T-helper 9 cell (primary cell): ENCODE measurements at regions not wholly inside any gene's neighbourhood (a gene's known extent, or its start where the extent isn't known, plus 50 kb on each side); places are given as distances from the start of the nearest gene placed in this dataset.

Source experiments
- DNase-seq: peaks from one replicate; pipeline ENCODE4 v3.0.0-alpha.2; 2020

GRCh38 chr1:5492846-5493245 lies 499.4 kb downstream of the NPHP4 start:
- DNase-seq = no peak

GRCh38 chr1:5491207-5491904 lies 500.9 kb downstream of the NPHP4 start:
- no peak for DNase-seq

GRCh38 chr1:5490635-5491034 lies 501.6 kb downstream of the NPHP4 start:
- DNase-seq = no peak

- no peak for DNase-seq
These were observed 503.8 kb downstream of the NPHP4 start for GRCh38 chr1:5488448-5488847.

- DNase-seq = no peak
These were observed 506.1 kb downstream of the NPHP4 start for GRCh38 chr1:5485968-5486696.

DNA sequence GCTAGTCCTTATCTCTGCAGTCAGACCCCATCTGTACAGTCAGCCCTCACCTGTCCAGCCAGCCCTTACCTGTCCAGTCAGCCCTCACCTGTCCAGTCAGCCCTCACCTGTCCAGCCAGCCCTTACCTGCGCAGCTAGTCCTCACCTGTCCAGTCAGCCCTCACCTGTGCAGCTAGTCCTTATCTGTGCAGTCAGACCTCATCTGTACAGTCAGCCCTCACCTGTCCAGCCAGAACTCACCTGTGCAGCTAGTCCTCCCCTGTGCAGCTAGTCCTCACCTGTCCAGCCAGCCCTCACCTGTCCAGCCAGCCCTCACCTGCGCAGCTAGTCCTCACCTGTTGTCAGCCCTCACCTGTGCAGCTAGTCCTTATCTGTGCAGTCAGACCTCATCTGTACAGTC lies 506.8 kb downstream of the NPHP4 start:
- no peak for DNase-seq

DNA sequence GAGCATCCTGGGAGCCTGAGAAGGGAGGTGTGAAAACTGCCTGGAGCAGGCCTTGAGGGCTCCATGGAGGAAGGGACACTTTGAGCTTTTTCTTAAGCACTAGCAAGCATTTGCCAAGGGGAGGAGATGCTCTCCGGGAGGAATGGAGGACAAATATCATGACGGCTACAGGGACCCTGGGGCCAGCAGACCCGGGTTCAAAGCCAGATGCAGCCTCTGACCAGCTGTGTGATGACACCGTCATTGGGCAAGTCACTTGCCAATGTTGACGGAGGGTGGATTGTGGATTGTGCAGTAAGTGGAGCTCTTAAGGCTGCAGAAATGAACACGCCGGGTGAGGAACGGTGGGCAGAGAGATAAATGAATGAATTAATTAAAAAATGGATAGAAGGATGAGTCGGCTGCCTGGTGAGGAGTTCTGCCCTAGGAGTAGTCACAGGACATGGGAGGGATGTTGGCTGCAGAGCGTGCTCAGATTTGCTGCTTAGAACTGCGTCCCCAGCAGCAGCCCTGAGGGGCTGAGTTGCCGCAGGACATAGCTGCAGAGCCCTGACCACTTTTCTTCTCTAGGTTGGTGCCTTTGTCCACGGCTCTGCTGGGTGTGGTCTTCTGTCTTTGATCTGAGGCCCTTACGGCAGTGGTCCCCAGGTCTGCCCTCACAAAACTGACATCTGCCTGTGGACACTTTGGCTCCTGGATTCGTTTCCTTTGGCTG lies 507.6 kb downstream of the NPHP4 start:
- no peak for DNase-seq

- no peak for DNase-seq
These were observed 510.3 kb downstream of the NPHP4 start for GRCh38 chr1:5481889-5482288.

- DNase-seq = no peak
These were observed 511.3 kb downstream of the NPHP4 start for GRCh38 chr1:5480906-5481305.

GRCh38 chr1:5479876-5480646 lies 512.2 kb downstream of the NPHP4 start:
- no peak for DNase-seq

DNA sequence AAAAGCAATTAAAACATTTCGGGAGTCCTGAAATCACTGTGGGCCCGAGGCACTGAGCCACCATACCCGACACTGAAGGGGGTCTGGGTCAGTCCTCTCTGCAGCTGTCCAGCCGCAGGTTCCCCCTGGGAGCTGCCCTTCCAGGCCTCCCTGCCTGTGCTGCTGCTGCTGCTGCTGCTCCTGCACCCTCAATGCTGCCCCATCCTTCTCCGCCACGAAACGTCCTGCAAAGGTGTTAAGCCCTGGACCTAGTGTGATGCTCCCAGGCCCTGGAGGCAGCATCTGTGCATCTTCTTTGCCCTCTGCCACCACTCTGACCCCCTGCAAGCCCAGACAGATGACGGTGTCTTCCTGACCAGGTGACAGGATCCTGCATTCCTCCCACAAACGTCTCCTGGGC lies 513.3 kb downstream of the NPHP4 start:
- DNase-seq = no peak

GRCh38 chr1:5478156-5478695 lies 514.0 kb downstream of the NPHP4 start:
- no peak for DNase-seq

DNA sequence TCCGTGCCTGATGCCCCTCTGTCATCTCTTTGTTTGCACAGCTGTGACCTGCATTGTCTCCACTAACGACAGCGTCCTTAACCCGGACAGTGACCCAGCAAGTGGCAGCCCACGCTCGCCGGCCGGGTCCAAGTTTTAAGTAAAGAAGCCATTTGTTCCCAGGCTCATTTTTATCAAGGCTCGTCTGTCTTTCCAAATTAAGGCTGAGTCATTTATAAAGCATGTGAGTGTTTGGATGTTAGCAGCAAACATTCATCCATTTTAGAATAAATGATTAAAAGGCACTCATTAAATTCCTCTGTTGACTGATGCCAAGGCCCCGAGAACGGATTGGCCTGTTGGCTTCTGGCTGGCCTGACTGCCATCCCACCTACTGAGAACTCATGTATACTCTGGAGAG lies 514.5 kb downstream of the NPHP4 start:
- no peak for DNase-seq

- DNase-seq = no peak
These were observed 516.7 kb downstream of the NPHP4 start for GRCh38 chr1:5475572-5475971.

DNA sequence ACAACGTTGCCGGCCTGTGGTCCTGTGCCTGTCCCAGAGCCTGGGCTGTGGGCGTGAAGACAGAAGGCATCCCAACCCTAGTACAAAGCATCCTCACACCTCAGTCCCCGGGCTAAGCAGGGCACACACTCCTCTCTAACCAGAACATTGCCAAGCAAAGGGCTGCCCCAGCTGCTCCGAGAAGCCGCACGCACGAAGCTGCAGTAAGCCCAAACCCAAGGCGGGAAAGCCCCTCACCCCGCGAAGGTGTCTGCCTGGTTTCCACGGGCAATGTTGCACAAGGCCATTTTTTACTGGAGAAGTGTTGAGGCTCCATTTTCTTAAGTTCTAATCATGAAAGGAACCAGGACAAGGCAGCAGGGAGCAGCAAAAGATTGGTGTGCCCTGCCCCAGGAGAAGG lies 519.0 kb downstream of the NPHP4 start:
- DNase-seq = no peak

DNA sequence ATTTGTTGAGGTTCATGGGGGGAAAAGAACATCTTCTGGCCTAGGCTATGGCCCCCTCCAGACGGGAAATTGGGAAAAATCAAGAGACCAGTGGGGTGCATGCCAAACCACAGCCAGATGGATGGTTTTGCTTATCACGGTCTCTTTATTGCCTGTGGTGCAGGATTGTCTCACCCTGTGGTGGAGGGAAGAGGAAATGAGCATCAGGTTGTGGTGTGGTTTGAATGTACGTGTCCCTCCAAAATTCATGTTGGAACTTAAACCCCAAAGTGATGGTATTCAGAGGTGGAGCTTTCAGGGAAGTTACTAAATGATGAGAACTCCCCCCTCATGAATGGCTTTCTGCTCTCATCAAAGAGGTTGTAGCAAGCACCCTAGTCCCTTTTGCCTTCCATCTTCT lies 525.7 kb downstream of the NPHP4 start:
- DNase-seq = no peak

GRCh38 chr1:5465281-5465711 lies 526.9 kb downstream of the NPHP4 start:
- no peak for DNase-seq

GRCh38 chr1:5464366-5464765 lies 527.9 kb downstream of the NPHP4 start:
- DNase-seq = no peak

DNA sequence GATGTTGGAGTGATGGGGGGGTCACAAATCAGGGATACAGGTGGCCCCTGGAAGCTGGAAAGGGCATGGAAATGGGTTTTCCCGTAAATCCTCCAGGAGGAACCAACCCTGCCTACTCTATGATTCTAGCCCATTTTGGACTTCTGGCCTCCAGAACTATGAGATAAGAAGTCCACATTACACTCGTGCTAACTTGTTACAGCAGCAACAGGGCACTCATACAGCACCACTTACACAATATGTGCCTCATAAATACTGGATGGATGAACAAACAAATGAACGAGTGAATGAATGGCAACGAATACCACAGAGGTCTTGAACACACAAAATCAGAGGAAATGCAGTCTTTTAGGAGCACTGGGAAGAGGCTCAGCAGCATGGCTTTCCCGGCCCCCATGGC lies 531.3 kb downstream of the NPHP4 start:
- DNase-seq = no peak

GRCh38 chr1:5459839-5460610 lies 532.2 kb downstream of the NPHP4 start:
- DNase-seq = no peak

DNA sequence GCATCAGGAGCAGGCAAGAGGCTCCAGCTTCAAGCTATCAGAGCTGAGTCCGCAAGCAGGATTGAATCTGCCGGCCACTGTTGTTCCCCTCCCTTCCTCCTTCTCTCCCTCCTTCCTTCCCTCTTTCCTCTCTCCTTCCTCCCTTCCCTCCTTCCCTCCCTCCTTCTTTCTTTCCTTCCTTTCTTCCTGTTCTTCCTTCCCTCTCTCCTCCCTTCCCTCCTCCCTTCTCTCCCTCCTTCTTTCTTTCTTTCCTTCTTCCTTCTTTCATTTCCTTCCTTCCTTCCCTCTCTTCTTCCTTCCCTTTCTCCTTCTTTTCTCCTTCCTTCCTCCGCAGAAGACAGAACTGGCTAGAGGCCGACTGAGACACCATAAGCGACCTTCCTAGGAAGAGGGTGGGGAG lies 534.0 kb downstream of the NPHP4 start:
- no peak for DNase-seq
